ENCODE measurements at regions not wholly inside any gene's neighbourhood (a gene's known extent, or its start where the extent isn't known, plus 50 kb on each side); places are given as distances from the start of the nearest gene placed in this dataset.

- Histone ChIP-seq H3K9me1 (ENCODE audit: insufficient read depth, low read length) (no peaks in the 10 kb centered on the region), H3K4me1 (ENCODE audit: control insufficient read depth, insufficient read depth, low read length) (no peaks in the 10 kb centered on the region), H3K9ac (ENCODE audit: low read depth, low read length) (no peak overlapping the region), H3K18ac (ENCODE audit: low read depth, low read length) (no peak overlapping the region), H2BK20ac (ENCODE audit: low read depth, low read length) (no peak overlapping the region), H2AK5ac (ENCODE audit: low read depth, low read length) (no peak overlapping the region), H2BK5ac (ENCODE audit: low read depth, low read length, poor library complexity, severe bottlenecking) (no peak overlapping the region), H2BK120ac (ENCODE audit: low read depth, low read length) (no peak overlapping the region), H3K23ac (ENCODE audit: low read depth, low read length) (no peak overlapping the region), H3K4me3 (ENCODE audit: insufficient read depth, low read depth, low read length) (no peak overlapping the region), H4K8ac (ENCODE audit: low read depth in 2 of 2, low read length in 2 of 2) (no peak overlapping the region), H4K20me1 (ENCODE audit: insufficient read depth, low read length) (no peaks in the 10 kb centered on the region), H3K56ac (ENCODE audit: extremely low read depth, insufficient read depth, low read length) (no peak overlapping the region), H3K9me3 (ENCODE audit: control insufficient read depth, insufficient read depth, low read length) (peaks cover 24% of the 10 kb centered on the region), H4K91ac (ENCODE audit: insufficient read depth, low read depth, low read length) (no peak overlapping the region), H3K79me1 (ENCODE audit: low read depth in 1 of 2, low read length in 2 of 2) (no peaks in the 10 kb centered on the region), H3K14ac (replicated peaks; ENCODE audit: low read depth, low read length) (no peak overlapping the region), H2BK15ac (ENCODE audit: low read depth, low read length) (no peak overlapping the region), H4K5ac (ENCODE audit: low read depth, low read length) (no peak overlapping the region), H3K27me3 (ENCODE audit: control insufficient read depth, insufficient read depth, low read length) (no peaks in the 10 kb centered on the region), H3K4me2 (ENCODE audit: low read depth, low read length) (no peak overlapping the region), H3K36me3 (ENCODE audit: control insufficient read depth, insufficient read depth, low read length) (no peaks in the 10 kb centered on the region), H3K27ac (ENCODE audit: insufficient read depth, low read length) (no peak overlapping the region), H2AFZ (replicated peaks; ENCODE audit: low read length, poor library complexity) (no peak overlapping the region), H2AK9ac (replicated peaks; ENCODE audit: low read depth, low read length, poor library complexity) (no peak overlapping the region), H3K4ac (ENCODE audit: low read depth, low read length) (no peak overlapping the region)
- DNase-seq (no peak), ATAC-seq (ENCODE audit: low read depth) (no peak)
- CTCF ChIA-PET = interaction anchor here (0.6 kb wide), 1 partner anchor 54 kb away, joined by 8 read pairs; no protein-coding TSS in a partner anchor
- dilution Hi-C loops (cut with HindIII; ENCODE audit: low sequenced_read_pairs, unreplicated experiment) (no loop called here), in situ Hi-C loops (cut with MboI; ENCODE audit: low sequenced_read_pairs) (no loop called here), intact Hi-C loops (cut with micrococcal nuclease) (no loop called here)
- TF ChIP-seq RAD21 (IDR thresholded peaks at IDR 0.05; ENCODE audit: low read length) (no peak), MAFK (IDR thresholded peaks at IDR 0.05; ENCODE audit: low read depth, low read length) (no peak), CHD1 (IDR thresholded peaks at IDR 0.05; ENCODE audit: low read depth, low read length) (no peak), MXI1 (IDR thresholded peaks at IDR 0.05; ENCODE audit: borderline replicate concordance, low read depth, low read length) (no peak), CEBPB (IDR thresholded peaks at IDR 0.05; ENCODE audit: low read depth, low read length) (no peak), RCOR1 (IDR thresholded peaks at IDR 0.05; ENCODE audit: insufficient replicate concordance, low read length) (no peak), SMC3 (IDR thresholded peaks at IDR 0.05; ENCODE audit: low read depth, low read length) (no peak), BHLHE40 (IDR thresholded peaks at IDR 0.05; ENCODE audit: low read depth, low read length) (no peak), CTCF (conservative IDR thresholded peaks at IDR 0.05; ENCODE audit: low read depth, low read length) (no peak), ELK1 (IDR thresholded peaks at IDR 0.05; ENCODE audit: borderline replicate concordance, low read depth, low read length) (no peak), NFE2L2 (IDR thresholded peaks at IDR 0.05; ENCODE audit: low read depth, low read length) (no peak), POLR2A (IDR thresholded peaks at IDR 0.05; ENCODE audit: low read depth, low read length) (no peak)
- BruUV-seq (replicated peaks) = no TSS peak
- 100% methylated on average over 2 of the region's 7 CpGs; no CpG with 5 or more reads in 1 of the 2 experiments for WGBS, 2 experiments (ENCODE audit: extremely low coverage in 2 of 2, insufficient read length in 1 of 2)
- POLR2A ChIA-PET (ENCODE audit: unreplicated experiment) = no interaction called here
Measured at GRCh38 chr16:6918646-6919045, 414.0 kb upstream of the RBFOX1 start.
